ENCODE measurements at regions not wholly inside any gene's neighbourhood (a gene's known extent, or its start where the extent isn't known, plus 50 kb on each side); places are given as distances from the start of the nearest gene placed in this dataset.

- 93% methylated on average over 2 of the region's 2 CpGs; no CpG with 5 or more reads in 1 of the 2 experiments for WGBS, 2 experiments (ENCODE audit: extremely low coverage in 1 of 2, insufficient coverage in 1 of 2, insufficient read length in 1 of 2, insufficient replicate concordance in 2 of 2, low coverage in 1 of 2, low lambda C conversion rate in 2 of 2, missing lambda C conversion rate in 1 of 2)
- Histone ChIP-seq H4K91ac (replicated peaks; ENCODE audit: insufficient read length, low read length) (no peak overlapping the region), H3K9ac (replicated peaks in 1 of 4; ENCODE audit: extremely low read depth in 1 of 4, low read depth in 3 of 4, low read length in 3 of 4) (no peak overlapping the region), H3K4me3 (ENCODE audit: extremely low read depth in 1 of 4, insufficient read depth in 2 of 4, low read depth in 3 of 4, low read length in 4 of 4) (no peak overlapping the region), H2AK5ac (ENCODE audit: low read depth, low read length) (no peak overlapping the region), H3K79me2 (ENCODE audit: control insufficient read depth in 1 of 2, insufficient read depth in 2 of 2, low read length in 2 of 2) (no peaks in the 10 kb centered on the region), H4K20me1 (replicated peaks in 1 of 2; ENCODE audit: control insufficient read depth in 1 of 2, insufficient read depth in 2 of 2, low read length in 2 of 2) (no peaks in the 10 kb centered on the region), H3K4me1 (replicated peaks in 1 of 4; ENCODE audit: control insufficient read depth in 3 of 4, insufficient read depth in 4 of 4, low read length in 3 of 4) (0 out of 7 replicates have a peak, but pooled peaks cover 0 to 2% (median 0%) of the 10 kb centered on the region in 4 experiments), H3K23me2 (ENCODE audit: low read depth, low read length) (no peaks in the 10 kb centered on the region), H3K56ac (replicated peaks; ENCODE audit: insufficient read length, low read depth, low read length) (no peak overlapping the region), H2AFZ (ENCODE audit: low read length) (no peak overlapping the region), H4K5ac (ENCODE audit: insufficient read length, low read depth, low read length) (no peak overlapping the region), H3K9me3 (ENCODE audit: insufficient read depth in 2 of 2, low read depth in 1 of 2, low read length in 1 of 2) (no peaks in the 10 kb centered on the region), H2BK15ac (ENCODE audit: low read length) (no peak overlapping the region), H4K8ac (ENCODE audit: extremely low read depth, insufficient read depth, low read length) (no peak overlapping the region), H3K4ac (replicated peaks; ENCODE audit: insufficient read length, low read depth, low read length) (no peak overlapping the region), H2BK120ac (replicated peaks; ENCODE audit: low read depth, low read length) (no peak overlapping the region), H3K18ac (ENCODE audit: extremely low read depth, low read length) (no peak overlapping the region), H2BK12ac (ENCODE audit: low read depth, low read length) (no peak overlapping the region), H3K36me3 (ENCODE audit: control insufficient read depth in 2 of 4, insufficient read depth in 4 of 4, low read length in 3 of 4) (no peaks in the 10 kb centered on the region), H3K27ac (ENCODE audit: low read depth, low read length) (no peak overlapping the region), H3K4me2 (ENCODE audit: insufficient read depth in 1 of 2, low read depth in 2 of 2, low read length in 2 of 2) (no peak overlapping the region), H3K27me3 (replicated peaks in 1 of 4; ENCODE audit: control insufficient read depth in 3 of 4, extremely low read depth in 1 of 4, insufficient read depth in 3 of 4, low read length in 3 of 4) (no peaks in the 10 kb centered on the region), H2BK5ac (ENCODE audit: low read depth, low read length) (no peak overlapping the region), H2BK20ac (ENCODE audit: low read length) (no peak overlapping the region), H3K23ac (ENCODE audit: insufficient read length) (no peak overlapping the region), H3K14ac (ENCODE audit: insufficient read length) (no peak overlapping the region), H3K79me1 (ENCODE audit: low read depth, low read length) (no peaks in the 10 kb centered on the region)
- DNase-seq (ENCODE audit: low read depth in 1 of 2, low spot score in 2 of 2) (no peak), FAIRE-seq (no peak)
- no peak for TF ChIP-seq SIRT6 (IDR thresholded peaks at IDR 0.05; ENCODE audit: low read length)
- no peak for TF ChIP-seq SAP30 (IDR thresholded peaks at IDR 0.05; ENCODE audit: insufficient read depth, insufficient replicate concordance, low read length)
- no peak for TF ChIP-seq EGR1 (IDR thresholded peaks at IDR 0.05; ENCODE audit: borderline replicate concordance, low read depth, low read length)
- no peak for TF ChIP-seq RAD21 (IDR thresholded peaks at IDR 0.05 in 1 of 2, conservative IDR thresholded peaks at IDR 0.05 in 1 of 2; ENCODE audit: low read depth in 2 of 2, low read length in 2 of 2)
- TF ChIP-seq HDAC6 (IDR thresholded peaks at IDR 0.05; ENCODE audit: low read depth, low read length), result no peak
- no peak for TF ChIP-seq KDM4A (IDR thresholded peaks at IDR 0.05; ENCODE audit: low read depth, low read length, severe bottlenecking)
- no peak for TF ChIP-seq SRF (IDR thresholded peaks at IDR 0.05; ENCODE audit: low read depth, low read length)
- TF ChIP-seq RXRA (IDR thresholded peaks at IDR 0.05; ENCODE audit: insufficient read depth, low read depth, low read length), result no peak
- TF ChIP-seq RFX5 (IDR thresholded peaks at IDR 0.05; ENCODE audit: borderline replicate concordance, low read depth, low read length), result no peak
- no peak for TF ChIP-seq NRF1 (IDR thresholded peaks at IDR 0.05; ENCODE audit: low read depth, low read length)
- no peak for TF ChIP-seq YY1 (IDR thresholded peaks at IDR 0.05; ENCODE audit: low read depth, low read length)
- TF ChIP-seq USF2 (IDR thresholded peaks at IDR 0.05; ENCODE audit: low read length), result no peak
- no peak for TF ChIP-seq BCL11A (IDR thresholded peaks at IDR 0.05; ENCODE audit: low read depth in 2 of 2, low read length in 2 of 2)
- ChIA-PET CTCF (ENCODE audit: partially characterized antibody) (no interaction called here), POLR2A (ENCODE audit: partially characterized antibody) (no interaction called here)
These were observed 126.3 kb downstream of the SCG2 start for GRCh38 chr2:223475901-223476300.

All from H1 (cell line).